SK-MEL-5 (cell line): ENCODE measurements at regions not wholly inside any gene's neighbourhood (a gene's known extent, or its start where the extent isn't known, plus 50 kb on each side); places are given as distances from the start of the nearest gene placed in this dataset.

Experiments used
- DNase-seq: peaks from one replicate; pipeline ENCODE4 v3.0.0-alpha.2; 2016; ENCODE audit warnings: low read depth, low spot score
- in situ Hi-C: cut with HindIII; loops from 2 replicates; pipeline ENCODE4 v1.10.0; 2016; ENCODE audit warnings: low sequenced_read_pairs, high pct_unique_total_duplicates, low pct_unique_long_range_greater_than_20kb

DNA sequence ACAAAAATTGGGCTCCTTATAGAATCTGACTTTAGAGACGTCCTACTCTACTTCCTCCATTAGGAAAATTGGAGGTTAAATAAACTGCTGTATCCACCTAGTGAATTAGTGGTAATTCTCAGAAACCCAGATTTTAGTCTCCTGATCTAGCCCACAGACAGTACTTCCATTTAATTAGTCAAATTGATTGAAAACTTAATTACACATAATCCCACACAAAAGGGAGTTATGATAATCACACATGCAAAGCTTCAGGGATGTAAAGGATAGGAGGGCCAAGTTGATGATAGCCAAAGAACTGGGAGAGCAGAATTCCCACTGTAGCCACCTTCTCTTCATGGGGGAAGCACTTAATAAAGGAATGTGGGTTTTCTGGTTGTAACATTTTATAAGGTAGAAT lies 471.9 kb downstream of the TMEM182 start:
- in situ Hi-C loops: no loop called here
- no peak for DNase-seq

DNA sequence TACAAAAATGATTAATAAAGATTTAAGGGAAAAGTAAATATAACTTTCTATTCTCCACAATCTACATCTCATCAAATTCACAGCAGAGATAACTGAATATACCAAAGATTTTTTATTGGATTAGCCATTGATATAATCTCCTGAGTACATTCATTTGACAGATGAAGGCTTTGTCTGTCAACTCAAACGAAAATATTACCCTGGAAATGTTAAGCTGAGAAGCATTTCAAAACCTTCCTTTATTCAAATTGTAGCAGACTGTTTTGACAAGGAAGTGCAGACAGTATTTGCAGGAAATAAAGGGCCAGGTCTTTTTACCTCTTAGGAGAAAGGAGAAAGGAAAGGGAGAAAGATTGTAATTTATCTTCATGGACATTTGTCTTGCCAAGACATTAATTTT lies 473.5 kb downstream of the TMEM182 start:
- in situ Hi-C loops: no loop called here
- no peak for DNase-seq

DNA sequence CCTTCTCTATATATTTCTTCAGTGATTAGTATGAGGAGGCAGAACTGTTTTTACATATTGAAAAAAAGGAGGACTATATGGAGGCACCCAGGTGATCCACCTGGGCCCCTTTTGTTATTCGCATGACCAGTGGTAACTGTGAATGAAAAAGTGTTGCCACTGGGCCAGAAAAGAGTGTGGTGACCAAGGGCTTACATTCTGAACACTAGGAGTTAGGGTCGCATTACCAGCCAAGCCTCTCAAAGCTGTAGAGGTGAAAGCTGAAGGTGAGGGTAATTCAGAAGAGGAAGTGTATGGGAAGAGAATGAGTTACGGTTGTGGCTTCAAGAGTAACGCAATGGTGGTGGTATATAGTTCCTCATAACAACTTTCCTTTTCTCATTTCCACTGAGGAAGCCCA lies 487.6 kb downstream of the TMEM182 start:
- in situ Hi-C loops: no loop called here
- DNase-seq: no peak

DNA sequence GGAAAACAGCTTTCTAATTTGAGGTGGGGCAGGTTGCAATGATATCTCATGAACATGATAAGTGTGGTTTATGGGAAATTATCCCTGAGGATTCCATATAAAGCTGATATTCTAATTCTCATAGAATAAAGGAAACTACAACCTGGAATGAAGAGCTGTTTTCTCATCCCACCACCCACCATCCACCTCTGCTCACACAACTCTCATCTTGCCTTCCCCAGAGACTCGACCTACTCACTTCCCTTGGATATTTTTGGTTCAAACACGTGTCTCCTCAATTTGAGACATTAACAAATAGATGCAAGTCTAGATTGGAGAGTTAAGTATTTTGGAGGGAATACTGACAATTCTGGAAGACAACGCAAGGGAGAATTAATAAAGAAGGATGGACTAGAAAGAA lies 490.9 kb downstream of the TMEM182 start:
- in situ Hi-C loops: no loop called here
- DNase-seq: no peak

DNA sequence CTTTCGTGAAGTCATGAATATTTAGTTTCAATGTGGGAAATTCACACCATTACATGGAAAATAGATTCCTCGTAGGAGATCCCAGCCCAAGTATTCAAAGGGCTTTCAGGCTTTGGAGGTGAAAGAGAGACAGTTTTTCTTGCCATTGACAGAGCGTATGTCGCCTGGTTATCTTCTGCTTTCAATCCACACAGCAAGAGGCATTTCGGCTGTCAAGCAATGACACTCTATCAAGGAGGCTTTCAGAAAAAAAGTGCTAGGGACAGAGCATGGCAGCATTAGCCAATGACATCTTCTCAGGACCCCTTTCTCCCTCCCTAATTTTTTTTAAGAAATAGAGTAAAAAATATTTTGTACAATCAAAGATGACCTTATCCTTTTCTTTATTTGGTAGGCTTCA lies 492.8 kb downstream of the TMEM182 start:
- in situ Hi-C loops: no loop called here

DNA sequence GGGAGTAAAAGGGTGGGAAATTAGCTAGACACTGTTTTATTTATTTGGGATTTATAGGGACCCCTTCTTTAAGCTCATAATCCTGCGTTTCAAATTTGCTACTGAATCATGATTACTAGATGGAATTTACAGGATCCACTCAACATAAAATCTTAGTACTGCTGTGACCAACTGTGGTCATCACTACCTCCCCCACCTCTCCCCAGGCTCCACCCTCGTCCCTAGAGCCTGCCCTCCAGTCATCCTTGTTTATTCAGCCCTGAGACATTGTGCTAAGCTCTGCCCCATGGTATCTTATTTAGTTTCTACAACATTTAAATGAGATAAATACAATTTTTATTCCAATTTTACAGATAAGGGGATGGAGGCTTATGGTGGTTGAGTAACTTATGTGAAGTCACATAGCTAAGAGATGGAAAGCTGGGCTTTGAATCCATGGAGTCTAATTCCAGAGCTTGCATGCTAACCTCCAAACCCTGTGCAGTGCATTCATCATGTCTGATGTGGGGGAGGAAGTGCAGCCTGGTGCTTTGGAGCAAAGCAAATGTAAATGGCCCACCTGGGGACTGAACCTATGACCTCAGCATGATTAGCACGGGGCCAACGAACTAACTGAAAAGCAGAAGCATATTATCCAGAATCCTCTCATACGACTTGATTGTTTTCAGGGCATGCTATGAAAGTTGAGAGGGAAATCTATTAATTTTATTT lies 502.4 kb downstream of the TMEM182 start:
- in situ Hi-C loops: no loop called here
- no peak for DNase-seq

More for the DNA sequence above, 492.8 kb downstream of the TMEM182 start:
- no peak for DNase-seq

DNA sequence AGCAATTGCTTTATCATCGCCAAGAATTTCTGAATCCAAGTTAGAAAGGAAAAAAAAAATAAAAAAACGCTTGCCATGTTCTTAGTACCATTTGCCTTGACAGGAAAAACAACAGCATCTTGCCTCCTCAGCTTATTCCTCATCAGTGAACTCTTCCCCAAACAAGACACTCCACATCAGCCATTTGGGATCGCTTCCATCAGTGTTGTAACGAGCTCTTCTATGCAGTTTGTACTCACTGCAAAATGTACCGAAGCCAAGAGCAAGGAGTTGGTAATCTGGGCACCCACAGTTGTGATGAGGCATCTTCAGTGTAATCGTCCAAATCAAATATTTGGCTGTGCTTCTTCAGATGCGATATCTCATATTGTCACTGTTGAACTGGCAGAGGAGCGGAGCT lies 503.7 kb downstream of the TMEM182 start:
- DNase-seq: no peak
- in situ Hi-C loops: no loop called here

DNA sequence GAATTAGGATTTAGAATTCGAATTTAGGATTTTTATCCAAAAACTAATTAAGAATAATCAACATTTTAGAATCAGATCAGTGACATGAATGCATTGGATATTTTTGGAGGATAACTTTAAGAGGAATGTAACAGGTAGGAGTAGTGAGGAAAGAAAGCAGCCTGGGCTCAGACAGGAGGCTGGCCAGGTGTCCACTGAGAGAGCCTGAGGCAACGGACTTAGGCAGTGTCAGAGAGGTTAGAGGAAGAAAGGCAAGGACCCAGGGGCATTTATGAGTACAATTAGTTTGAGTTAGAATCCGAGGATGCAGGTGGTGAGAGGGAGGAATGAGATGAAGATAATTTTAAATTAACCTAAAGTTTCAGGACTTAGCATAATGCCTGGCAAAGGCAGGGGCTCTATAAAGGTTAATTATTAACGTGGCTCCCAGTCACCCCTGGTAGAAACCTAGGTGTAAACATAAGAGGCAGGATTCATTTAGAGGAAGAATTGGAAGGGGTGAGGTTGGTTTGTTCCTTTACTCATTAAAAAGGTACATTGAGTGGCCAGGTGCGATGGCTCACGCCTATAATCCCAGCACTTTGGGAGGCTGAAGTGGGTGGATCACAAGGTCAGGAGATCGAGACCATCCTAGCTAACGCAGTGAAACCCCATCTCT lies 507.1 kb downstream of the TMEM182 start:
- in situ Hi-C loops: no loop called here
- DNase-seq: no peak

DNA sequence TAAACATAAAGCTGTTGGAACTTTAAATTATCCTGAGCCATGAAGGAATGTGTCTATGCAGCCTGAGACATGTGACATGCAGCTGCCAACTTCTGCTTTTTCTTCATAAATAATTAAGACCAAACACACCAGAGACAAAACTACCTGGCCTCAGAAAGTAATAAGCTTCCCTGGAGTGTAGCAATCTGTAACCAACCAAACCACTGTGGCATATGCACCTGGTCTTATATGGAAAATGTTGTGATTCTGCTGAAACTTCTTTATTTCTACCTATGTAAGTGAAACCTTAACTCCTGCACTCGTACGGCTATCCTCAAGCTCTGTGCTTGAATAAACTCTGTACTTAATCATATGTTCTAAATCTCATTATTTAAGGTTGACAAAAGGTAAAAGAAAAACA lies 515.0 kb downstream of the TMEM182 start:
- in situ Hi-C loops: no loop called here
- no peak for DNase-seq

DNA sequence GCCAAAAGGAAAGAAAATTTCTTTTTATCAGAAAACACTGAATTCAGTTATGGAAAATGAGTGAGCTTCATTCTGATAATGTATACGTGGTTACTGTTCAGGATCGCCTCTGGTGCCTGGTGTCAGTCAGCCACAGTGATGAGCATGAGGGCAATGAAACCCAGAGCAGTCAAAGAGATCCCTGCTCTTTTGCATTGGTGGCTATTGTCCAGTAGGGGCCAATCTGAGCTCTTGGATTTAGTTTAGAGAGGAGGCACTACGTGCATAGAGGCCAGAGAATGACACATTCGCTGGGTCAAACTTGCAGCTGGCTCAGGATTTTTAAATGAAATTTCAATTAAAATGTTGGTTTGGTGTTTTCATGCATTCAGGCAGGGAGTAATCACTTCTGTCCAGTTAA lies 522.9 kb downstream of the TMEM182 start:
- in situ Hi-C loops: no loop called here
- DNase-seq: peak; percentile 2

DNA sequence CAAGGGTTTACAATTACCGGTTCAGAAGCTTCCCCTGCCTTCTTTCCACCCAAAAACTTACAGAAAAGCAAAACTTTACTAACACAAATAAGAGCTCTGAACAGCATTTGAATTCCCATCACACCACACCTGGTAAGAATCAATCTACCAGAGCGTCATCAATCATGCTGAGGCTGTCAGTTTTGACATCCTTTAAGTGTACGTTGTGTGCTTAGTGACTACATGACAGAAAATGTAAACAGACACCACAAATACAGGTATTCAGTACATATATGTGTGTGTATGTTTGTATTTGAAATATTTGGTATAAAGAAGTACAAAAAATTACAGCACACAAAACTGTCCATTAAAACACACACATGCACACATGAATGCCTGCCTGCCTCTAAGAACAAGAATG lies 523.5 kb downstream of the TMEM182 start:
- no peak for DNase-seq
- in situ Hi-C loops: no loop called here

DNA sequence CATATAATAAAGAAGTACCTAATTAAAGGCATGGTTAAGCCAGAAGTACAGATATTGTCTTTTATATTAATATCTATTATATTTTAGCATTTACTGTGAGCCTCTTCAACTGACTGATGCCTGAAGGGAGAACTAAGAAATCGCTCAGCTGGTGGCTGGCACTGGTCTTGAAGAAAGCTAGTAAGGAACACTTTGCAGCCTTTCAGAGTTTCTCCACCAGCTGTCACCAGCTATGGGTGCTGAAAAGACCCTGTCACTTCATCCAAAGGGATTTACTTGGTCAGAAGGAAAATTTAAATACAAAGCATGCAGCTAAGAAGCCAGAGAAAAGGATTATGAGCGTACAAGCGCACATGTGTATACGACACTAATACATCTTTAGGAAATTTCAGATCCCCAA lies 525.9 kb downstream of the TMEM182 start:
- DNase-seq: no peak
- in situ Hi-C loops: no loop called here

DNA sequence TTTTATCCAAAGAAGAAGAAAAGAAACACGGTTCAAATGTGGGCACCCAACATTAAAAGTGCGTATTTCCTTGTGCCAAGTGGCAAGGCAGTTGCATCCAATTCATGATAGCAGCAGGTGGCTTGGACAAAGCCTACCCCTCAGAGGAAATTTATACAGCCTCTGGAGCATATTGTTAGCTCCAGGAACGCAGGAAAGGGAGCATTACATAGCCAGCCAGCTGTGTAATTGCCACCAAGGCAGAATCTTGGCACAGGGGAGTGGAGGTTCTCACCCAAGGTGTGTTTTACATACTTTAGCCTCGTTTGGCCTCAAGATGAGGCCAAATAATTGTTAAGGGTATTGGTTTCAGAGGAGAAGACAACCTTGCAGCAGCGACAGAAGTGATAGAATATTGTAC lies 526.9 kb downstream of the TMEM182 start:
- in situ Hi-C loops: no loop called here
- no peak for DNase-seq

DNA sequence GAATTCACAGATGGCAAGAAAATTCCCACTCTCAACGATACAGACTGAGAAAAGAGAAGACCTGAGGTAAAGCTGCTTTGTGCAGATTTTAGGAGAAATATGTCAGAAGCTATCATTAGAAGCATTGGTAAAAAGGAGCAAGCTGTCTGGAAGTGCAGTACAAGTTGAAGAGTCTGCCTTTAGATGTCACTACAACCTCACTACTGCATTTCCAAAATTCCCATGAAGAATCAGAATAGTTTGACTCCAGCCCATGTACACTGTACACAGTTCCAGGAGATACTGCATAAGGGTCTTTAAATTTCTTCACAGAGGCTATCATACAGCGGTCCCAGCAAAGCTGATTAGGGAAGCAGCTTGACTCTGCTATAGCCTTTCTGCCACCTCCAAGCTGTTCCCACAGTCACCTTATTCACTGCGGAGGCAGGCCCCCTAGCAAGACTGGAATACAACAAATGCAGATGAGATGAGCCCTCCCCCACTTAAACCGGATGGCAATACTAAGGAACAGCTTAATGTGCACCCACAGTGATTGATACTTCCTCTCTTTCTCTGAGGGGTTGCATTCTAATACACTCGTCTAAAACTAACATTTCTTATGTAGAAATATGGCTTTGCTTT lies 527.4 kb downstream of the TMEM182 start:
- DNase-seq: peak; percentile 37
- in situ Hi-C loops: no loop called here

DNA sequence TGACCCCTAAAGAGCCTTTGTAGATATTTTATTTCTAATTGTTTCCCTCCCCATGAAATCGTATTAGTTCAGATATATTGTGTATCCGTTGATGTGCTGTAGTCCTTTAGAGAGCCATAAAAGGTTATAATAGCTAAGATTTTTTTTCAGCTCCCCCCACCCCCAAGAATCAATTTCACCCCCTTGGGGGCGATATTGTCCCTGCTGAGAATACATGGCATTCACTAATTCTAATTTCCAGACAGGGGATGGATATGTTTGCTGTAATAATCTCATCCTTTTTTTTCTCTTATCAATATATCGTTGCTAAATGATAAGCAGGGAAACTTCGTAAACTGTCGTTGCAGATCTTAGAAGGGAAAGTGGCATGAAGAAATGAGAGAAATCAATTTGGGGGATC lies 530.7 kb downstream of the TMEM182 start:
- no peak for DNase-seq
- in situ Hi-C loops: no loop called here

DNA sequence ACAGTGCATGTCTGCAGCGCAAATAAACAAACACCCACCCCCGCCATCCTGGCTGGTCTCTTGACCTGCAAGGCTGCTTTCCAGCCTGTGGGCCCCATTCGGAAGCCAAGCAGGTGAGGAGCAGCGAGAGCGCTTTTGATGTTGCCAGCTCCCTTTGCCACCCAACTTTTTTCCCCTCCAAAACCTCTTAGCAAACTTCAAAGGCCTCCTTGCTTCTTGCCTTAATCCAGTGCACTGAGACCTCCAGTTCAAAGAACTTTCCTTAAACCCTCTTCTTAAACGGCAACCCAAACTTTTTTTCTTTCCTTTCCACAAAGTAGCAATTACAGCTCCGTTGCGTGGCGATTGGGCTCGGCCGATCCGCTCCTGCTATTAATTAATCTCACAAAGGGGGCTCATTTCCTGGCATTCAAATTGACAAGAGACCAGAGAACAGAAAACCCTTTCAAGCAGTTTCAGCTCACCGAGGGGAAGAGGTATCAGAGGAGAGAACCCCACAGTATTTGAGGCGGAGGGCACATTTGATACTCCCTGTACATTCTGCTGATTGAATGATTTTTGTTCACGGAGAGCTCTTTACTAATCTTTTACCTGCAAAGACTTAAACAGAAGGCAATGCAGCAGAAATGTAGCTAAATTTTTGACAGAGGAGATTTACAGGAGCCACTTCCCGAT lies 531.4 kb downstream of the TMEM182 start:
- no peak for DNase-seq
- in situ Hi-C loops: no loop called here

DNA sequence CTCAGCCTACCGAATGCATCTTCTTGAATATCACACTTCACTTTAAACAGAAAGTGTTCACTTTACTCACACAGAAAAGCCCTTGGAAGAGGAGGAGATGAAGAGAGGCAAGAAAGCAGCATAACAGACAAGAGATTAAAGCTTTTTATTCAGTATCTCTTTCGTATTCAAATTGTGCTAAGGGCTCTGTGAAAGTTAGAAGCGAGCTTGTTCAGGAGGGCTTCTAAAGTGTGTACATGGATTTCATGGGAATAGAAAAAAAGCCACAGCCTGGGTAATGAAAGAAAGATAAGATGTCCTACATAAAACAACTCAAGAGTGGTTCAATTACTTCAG lies 531.9 kb downstream of the TMEM182 start:
- DNase-seq: no peak
- in situ Hi-C loops: no loop called here

DNA sequence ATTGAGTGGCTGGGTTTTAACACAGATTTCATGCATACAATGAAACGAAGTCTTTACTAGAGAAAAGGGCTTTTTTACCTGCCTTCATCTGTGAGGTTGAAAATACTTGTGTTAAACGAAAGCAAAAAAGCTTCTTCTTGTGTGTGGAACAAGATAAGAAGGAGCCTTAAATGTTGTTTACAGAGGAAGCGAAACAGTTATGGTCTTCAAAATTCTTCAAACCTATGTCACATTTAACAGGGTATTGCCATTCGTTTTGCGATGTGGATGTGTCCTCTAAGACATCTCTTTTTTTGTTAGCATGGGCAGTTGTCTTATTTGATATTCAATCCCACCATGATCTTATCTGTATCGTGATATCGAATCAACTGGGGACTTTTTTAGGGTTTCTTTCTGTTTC lies 532.6 kb downstream of the TMEM182 start:
- in situ Hi-C loops: no loop called here
- DNase-seq: no peak

DNA sequence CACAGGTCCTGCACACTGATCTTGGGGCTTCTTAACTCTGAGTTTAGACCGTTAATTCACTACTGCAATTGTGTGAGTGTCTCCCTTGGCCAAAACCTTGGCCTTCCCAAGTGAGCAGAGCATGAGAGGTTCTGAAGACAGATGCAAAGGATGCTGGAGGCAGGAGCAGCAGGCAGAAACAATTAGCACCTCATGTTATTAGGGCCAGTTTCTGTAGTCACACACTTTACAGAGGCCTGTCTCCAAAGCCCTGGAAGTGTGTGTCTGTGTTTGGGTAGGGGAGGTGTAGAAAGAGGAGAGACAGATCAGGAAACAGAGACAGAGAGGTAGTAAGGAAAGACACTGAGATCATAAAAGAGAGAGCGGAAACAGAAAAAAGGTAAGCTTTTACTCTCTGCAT lies 533.8 kb downstream of the TMEM182 start:
- in situ Hi-C loops: no loop called here
- DNase-seq: no peak
